T-helper 17 cell (primary cell): ENCODE measurements at regions not wholly inside any gene's neighbourhood (a gene's known extent, or its start where the extent isn't known, plus 50 kb on each side); places are given as distances from the start of the nearest gene placed in this dataset.

Source experiments
- ATAC-seq: fragments of 150-1000 bp; cut with Tn5 transposase; 2 replicates; pipeline ENCODE4 v1.10.0; 2021; ENCODE audit warnings: mild to moderate bottlenecking, moderate library complexity
- DNase-seq, 3 donors: peaks; one replicate each; pipeline versions ENCODE4 v3.0.0 to v3.0.0-alpha.2; 2020 to 2021
- H3K9me3 ChIP-seq: one replicate; pipeline ENCODE4 v1.7.0; 2013; ENCODE audit warnings: low read length, mild to moderate bottlenecking; ENCODE audit not compliant: control insufficient read depth, poor library complexity, severe bottlenecking
- H3K27ac Mint-ChIP-seq: one replicate; pipeline ENCODE4 v1.8.0; 2022; ENCODE audit warnings: mild to moderate bottlenecking, moderate library complexity, mixed read lengths
- H3K27me3 Mint-ChIP-seq: one replicate; pipeline ENCODE4 v1.8.0; 2022; ENCODE audit warnings: mixed read lengths
- H3K36me3 Mint-ChIP-seq: one replicate; pipeline ENCODE4 v1.8.0; 2022; ENCODE audit warnings: low read depth, mixed read lengths
- H3K4me1 Mint-ChIP-seq: one replicate; pipeline ENCODE4 v1.8.0; 2022; ENCODE audit warnings: mild to moderate bottlenecking, mixed read lengths
- H3K4me3 Mint-ChIP-seq: one replicate; pipeline ENCODE4 v1.8.0; 2022; ENCODE audit warnings: mild to moderate bottlenecking, moderate library complexity, mixed read lengths

GRCh38 chr6:15997586-15998388 is 131.1 kb upstream of the MYLIP start:
- Mint-ChIP-seq H3K4me1 (peaks cover 7% of the 10 kb centered on the region), H3K36me3 (peaks cover 4% of the 10 kb centered on the region), H3K27me3 (peaks cover 38% of the 10 kb centered on the region), H3K4me3 (no peak overlapping the region), H3K27ac (no peak overlapping the region)
- no peak for ATAC-seq
- no peak for DNase-seq
- no peaks in the 10 kb centered on the region for H3K9me3 ChIP-seq

- Mint-ChIP-seq H3K4me3 (no peak overlapping the region), H3K4me1 (peaks cover 7% of the 10 kb centered on the region), H3K27ac (no peak overlapping the region), H3K36me3 (peaks cover 4% of the 10 kb centered on the region), H3K27me3 (peaks cover 38% of the 10 kb centered on the region)
- DNase-seq (no peak), ATAC-seq (no peak)
- H3K9me3 ChIP-seq, result no peaks in the 10 kb centered on the region
These were observed 132.9 kb upstream of the MYLIP start for GRCh38 chr6:15996030-15996429.

- peaks cover 38% of the 10 kb centered on the region for H3K27me3 Mint-ChIP-seq
- H3K4me3 Mint-ChIP-seq, result no peak overlapping the region
- H3K4me1 Mint-ChIP-seq, result peaks cover 7% of the 10 kb centered on the region
- ATAC-seq (no peak), DNase-seq (no peak)
- H3K27ac Mint-ChIP-seq, result no peak overlapping the region
- H3K36me3 Mint-ChIP-seq, result peaks cover 4% of the 10 kb centered on the region
- H3K9me3 ChIP-seq, result no peaks in the 10 kb centered on the region
These were observed 133.4 kb upstream of the MYLIP start for GRCh38 chr6:15995493-15995892.

GRCh38 chr6:15994814-15995459 is 133.9 kb upstream of the MYLIP start:
- ATAC-seq (no peak), DNase-seq (no peak)
- Mint-ChIP-seq H3K27me3 (peaks cover 38% of the 10 kb centered on the region), H3K27ac (no peak overlapping the region), H3K4me3 (no peak overlapping the region), H3K36me3 (peaks cover 4% of the 10 kb centered on the region), H3K4me1 (peaks cover 7% of the 10 kb centered on the region)
- no peaks in the 10 kb centered on the region for H3K9me3 ChIP-seq

- peaks cover 4% of the 10 kb centered on the region for H3K36me3 Mint-ChIP-seq
These were observed 135.1 kb upstream of the MYLIP start for GRCh38 chr6:15993716-15994228.

GRCh38 chr6:15990179-15990578 is 138.7 kb upstream of the MYLIP start:
- Mint-ChIP-seq H3K4me1 (peaks cover 4% of the 10 kb centered on the region), H3K27ac (no peak overlapping the region), H3K27me3 (peaks cover 17% of the 10 kb centered on the region), H3K36me3 (no peaks in the 10 kb centered on the region), H3K4me3 (no peak overlapping the region)
- no peaks in the 10 kb centered on the region for H3K9me3 ChIP-seq
- DNase-seq (no peak), ATAC-seq (no peak)

More at GRCh38 chr6:15993716-15994228, 135.1 kb upstream of the MYLIP start:
- Mint-ChIP-seq H3K27ac (no peak overlapping the region), H3K27me3 (peaks cover 37% of the 10 kb centered on the region), H3K4me3 (no peak overlapping the region), H3K4me1 (peaks cover 7% of the 10 kb centered on the region)
- no peak for ATAC-seq
- no peaks in the 10 kb centered on the region for H3K9me3 ChIP-seq
- DNase-seq, result no peak

GRCh38 chr6:15989397-15989796 is 139.5 kb upstream of the MYLIP start:
- DNase-seq, result no peak
- no peak for ATAC-seq
- no peaks in the 10 kb centered on the region for H3K9me3 ChIP-seq

GRCh38 chr6:15987569-15987968 is 141.3 kb upstream of the MYLIP start:
- no peaks in the 10 kb centered on the region for H3K36me3 Mint-ChIP-seq
- DNase-seq, result no peak
- H3K27me3 Mint-ChIP-seq, result peaks cover 4% of the 10 kb centered on the region
- H3K4me3 Mint-ChIP-seq, result no peak overlapping the region
- no peak for ATAC-seq
- no peaks in the 10 kb centered on the region for H3K4me1 Mint-ChIP-seq
- no peak overlapping the region for H3K27ac Mint-ChIP-seq
- H3K9me3 ChIP-seq, result no peaks in the 10 kb centered on the region

More at GRCh38 chr6:15989397-15989796, 139.5 kb upstream of the MYLIP start:
- no peaks in the 10 kb centered on the region for H3K36me3 Mint-ChIP-seq
- peaks cover 11% of the 10 kb centered on the region for H3K27me3 Mint-ChIP-seq
- H3K4me1 Mint-ChIP-seq, result no peaks in the 10 kb centered on the region
- H3K4me3 Mint-ChIP-seq, result no peak overlapping the region
- no peak overlapping the region for H3K27ac Mint-ChIP-seq

GRCh38 chr6:15986027-15986629 is 142.8 kb upstream of the MYLIP start:
- ATAC-seq (no peak), DNase-seq (no peak)
- H3K27me3 Mint-ChIP-seq, result peaks cover 10% of the 10 kb centered on the region
- no peak overlapping the region for H3K4me3 Mint-ChIP-seq
- no peaks in the 10 kb centered on the region for H3K36me3 Mint-ChIP-seq
- no peaks in the 10 kb centered on the region for H3K9me3 ChIP-seq
- no peaks in the 10 kb centered on the region for H3K4me1 Mint-ChIP-seq
- no peak overlapping the region for H3K27ac Mint-ChIP-seq

- no peaks in the 10 kb centered on the region for H3K36me3 Mint-ChIP-seq
- H3K4me1 Mint-ChIP-seq, result no peaks in the 10 kb centered on the region
- DNase-seq (no peak), ATAC-seq (no peak)
- H3K4me3 Mint-ChIP-seq, result no peak overlapping the region
- H3K27ac Mint-ChIP-seq, result no peak overlapping the region
- H3K27me3 Mint-ChIP-seq, result peaks cover 10% of the 10 kb centered on the region
- no peaks in the 10 kb centered on the region for H3K9me3 ChIP-seq
These were observed 143.4 kb upstream of the MYLIP start for GRCh38 chr6:15985379-15985959.

GRCh38 chr6:15981956-15982355 is 146.9 kb upstream of the MYLIP start:
- H3K9me3 ChIP-seq, result no peaks in the 10 kb centered on the region
- Mint-ChIP-seq H3K27me3 (peaks cover 10% of the 10 kb centered on the region), H3K4me1 (no peaks in the 10 kb centered on the region), H3K36me3 (no peaks in the 10 kb centered on the region), H3K4me3 (no peak overlapping the region), H3K27ac (no peak overlapping the region)
- DNase-seq (no peak), ATAC-seq (no peak)

- no peak overlapping the region for H3K27ac Mint-ChIP-seq
- ATAC-seq (no peak), DNase-seq (no peak)
- no peaks in the 10 kb centered on the region for H3K36me3 Mint-ChIP-seq
- no peak overlapping the region for H3K4me3 Mint-ChIP-seq
- peaks cover 10% of the 10 kb centered on the region for H3K27me3 Mint-ChIP-seq
- no peaks in the 10 kb centered on the region for H3K4me1 Mint-ChIP-seq
- no peaks in the 10 kb centered on the region for H3K9me3 ChIP-seq
These were observed 148.1 kb upstream of the MYLIP start for GRCh38 chr6:15980801-15981200.

GRCh38 chr6:15978426-15978825 is 150.5 kb upstream of the MYLIP start:
- Mint-ChIP-seq H3K36me3 (no peaks in the 10 kb centered on the region), H3K4me3 (no peak overlapping the region), H3K4me1 (no peaks in the 10 kb centered on the region), H3K27me3 (peaks cover 6% of the 10 kb centered on the region), H3K27ac (no peak overlapping the region)
- DNase-seq (no peak), ATAC-seq (no peak)
- H3K9me3 ChIP-seq, result no peaks in the 10 kb centered on the region
